GM23338 (cell line): ENCODE measurements at regions not wholly inside any gene's neighbourhood (a gene's known extent, or its start where the extent isn't known, plus 50 kb on each side); places are given as distances from the start of the nearest gene placed in this dataset.

Source experiments
- ATAC-seq: fragments of 200-7000 bp; cut with Tn5 transposase; 3 replicates; pipeline ENCODE4 v1.9.1; 2020
- DNase-seq: peaks from one replicate; pipeline ENCODE4 v3.0.0-alpha.2; 2015; ENCODE audit warnings: low spot score
- H2AFZ ChIP-seq: fragments of 200-600 bp; sonication (generic); 2 replicates; pipeline ENCODE4 v1.8.0; 2016; ENCODE audit warnings: antibody characterized with exemption, mild to moderate bottlenecking, moderate library complexity
- H3F3A ChIP-seq: fragments of 200-600 bp; sonication (generic); replicated peaks from 2 replicates; pipeline ENCODE4 v1.8.0; 2017; ENCODE audit warnings: antibody characterized with exemption, mixed run types, low read depth
- H3K27ac ChIP-seq: fragments of 200-600 bp; sonication (generic); 2 replicates; pipeline ENCODE4 v1.6.1; 2016; ENCODE audit warnings: low read depth
- H3K27me3 ChIP-seq: fragments of 200-600 bp; sonication (generic); 2 replicates; pipeline ENCODE4 v1.8.0; 2016; ENCODE audit warnings: mild to moderate bottlenecking, mixed run types, moderate library complexity; ENCODE audit not compliant: insufficient read depth
- H3K36me3 ChIP-seq: fragments of 200-600 bp; sonication (generic); 2 replicates; pipeline ENCODE4 v1.8.0; 2016; ENCODE audit warnings: mild to moderate bottlenecking; ENCODE audit not compliant: insufficient read depth
- H3K4me1 ChIP-seq: fragments of 200-600 bp; sonication (generic); 2 replicates; pipeline ENCODE4 v1.8.0; 2016; ENCODE audit warnings: mild to moderate bottlenecking, moderate library complexity; ENCODE audit not compliant: insufficient read depth
- H3K4me2 ChIP-seq: fragments of 200-600 bp; sonication (generic); 2 replicates; pipeline ENCODE4 v1.7.1; 2017; ENCODE audit warnings: mixed run types
- H3K4me3 ChIP-seq: fragments of 200-600 bp; sonication (generic); 2 replicates; pipeline ENCODE4 v1.6.1; 2016; ENCODE audit warnings: mixed run types
- H3K79me2 ChIP-seq: fragments of 200-600 bp; sonication (generic); replicated peaks from 2 replicates; pipeline ENCODE4 v1.8.0; 2017; ENCODE audit warnings: mild to moderate bottlenecking; ENCODE audit not compliant: insufficient read depth
- H3K9me2 ChIP-seq: fragments of 200-600 bp; sonication (generic); 2 replicates; pipeline ENCODE4 v1.8.0; 2017; ENCODE audit not compliant: insufficient read depth
- H4K20me1 ChIP-seq: fragments of 200-600 bp; sonication (generic); replicated peaks from 2 replicates; pipeline ENCODE4 v1.8.0; 2017; ENCODE audit warnings: mild to moderate bottlenecking; ENCODE audit not compliant: insufficient read depth
- H3K27ac Mint-ChIP-seq: 2 replicates; pipeline ENCODE4 v1.8.0; 2020; ENCODE audit warnings: inconsistent platforms, mild to moderate bottlenecking, moderate library complexity, mixed read lengths
- H3K27me3 Mint-ChIP-seq: 3 replicates; pipeline ENCODE4 v1.8.0; 2022; ENCODE audit warnings: low read depth, mild to moderate bottlenecking, moderate library complexity, mixed read lengths, inconsistent platforms; ENCODE audit not compliant: insufficient read depth, poor library complexity
- H3K36me3 Mint-ChIP-seq: 3 replicates; pipeline ENCODE4 v1.8.0; 2021; ENCODE audit warnings: low read depth, mild to moderate bottlenecking, inconsistent platforms, moderate library complexity, mixed read lengths
- H3K4me1 Mint-ChIP-seq: 3 replicates; pipeline ENCODE4 v1.8.0; 2020; ENCODE audit warnings: mild to moderate bottlenecking, inconsistent platforms, mixed read lengths
- H3K4me3 Mint-ChIP-seq: 3 replicates; pipeline ENCODE4 v1.8.0; 2021; ENCODE audit warnings: moderate library complexity, mild to moderate bottlenecking, inconsistent platforms, mixed read lengths
- H3K9me3 Mint-ChIP-seq: 3 replicates; pipeline ENCODE4 v1.8.0; 2020; ENCODE audit warnings: moderate library complexity, mild to moderate bottlenecking, inconsistent platforms, mixed read lengths
- CREB1 ChIP-seq: fragments of 250-450 bp; sonication (Bioruptor Pico); IDR thresholded peaks from 2 replicates; pipeline ENCODE4 v1.5.0; 2020; ENCODE audit warnings: low read depth, mild to moderate bottlenecking, moderate library complexity
- CTCF ChIP-seq, 2 experiments: fragments of 200-600 bp in 1 of 2; sonication (generic) in 1 of 2; conservative IDR thresholded peaks; 2 replicates each; pipeline versions ENCODE4 v1.5.1 to v1.6.1; 2016 to 2017; ENCODE audit warnings: antibody characterized with exemption in 2 of 2, low read depth in 2 of 2, mild to moderate bottlenecking in 2 of 2, moderate library complexity in 1 of 2
- EZH2 ChIP-seq: fragments of 200-600 bp; sonication (generic); IDR thresholded peaks from one replicate; pipeline ENCODE4 v1.8.0; 2017; ENCODE audit warnings: antibody characterized with exemption, mild to moderate bottlenecking, low read depth; ENCODE audit not compliant: unreplicated experiment
- EZH2phosphoT487 ChIP-seq: fragments of 200-600 bp; sonication (generic); IDR thresholded peaks from one replicate; pipeline ENCODE4 v1.8.1; 2018; ENCODE audit warnings: antibody characterized with exemption; ENCODE audit not compliant: unreplicated experiment
- JUNB ChIP-seq: IDR thresholded peaks from one replicate; pipeline ENCODE4 v1.6.1; 2016; ENCODE audit warnings: antibody characterized with exemption; ENCODE audit not compliant: unreplicated experiment
- NANOG ChIP-seq: IDR thresholded peaks from 2 replicates; pipeline ENCODE4 v1.6.1; 2016; ENCODE audit warnings: antibody characterized with exemption, borderline replicate concordance
- POLR2AphosphoS5 ChIP-seq: IDR thresholded peaks from 2 replicates; pipeline ENCODE4 v1.6.1; 2016; ENCODE audit warnings: antibody characterized with exemption, low read depth
- REST ChIP-seq: IDR thresholded peaks from one replicate; pipeline ENCODE4 v1.6.1; 2018; ENCODE audit warnings: antibody characterized with exemption; ENCODE audit not compliant: unreplicated experiment
- STAT1 ChIP-seq: IDR thresholded peaks from one replicate; pipeline ENCODE4 v1.6.1; 2016; ENCODE audit warnings: antibody characterized with exemption; ENCODE audit not compliant: unreplicated experiment
- ZNF114 ChIP-seq: fragments of 250-450 bp; sonication (Bioruptor Pico); IDR thresholded peaks from 2 replicates; pipeline ENCODE4 v1.5.0; 2020; ENCODE audit warnings: mild to moderate bottlenecking, moderate library complexity
- ZNF331 ChIP-seq: fragments of 250-450 bp; sonication (Bioruptor Pico); IDR thresholded peaks from 2 replicates; pipeline ENCODE4 v1.5.0; 2020; ENCODE audit warnings: low read depth, mild to moderate bottlenecking, moderate library complexity
- TF ChIP-seq, protein P1 (sequence below): IDR thresholded peaks from 2 replicates; pipeline ENCODE4 v1.6.1; 2016; ENCODE audit warnings: antibody characterized with exemption

DNA sequence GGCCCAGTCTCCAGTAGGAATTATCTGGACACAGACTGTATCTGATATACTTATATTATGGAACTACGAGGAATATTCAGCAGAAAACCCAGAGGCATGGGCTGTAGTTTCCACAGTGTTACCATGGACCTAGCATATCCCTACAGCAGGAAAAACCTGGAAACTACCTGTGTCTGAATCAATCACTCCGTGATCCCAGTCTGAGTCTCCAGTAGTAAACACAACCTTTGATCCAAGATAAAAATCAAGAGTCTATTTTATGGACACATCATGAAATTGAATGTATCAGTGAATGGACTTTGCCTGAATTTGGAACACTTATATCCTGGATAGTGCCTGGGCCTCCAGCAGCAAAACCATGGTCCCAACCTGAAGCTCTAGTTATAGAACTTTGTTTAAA, 57.5 kb upstream of the RBMY1B start (continued):
- no peak for TF ChIP-seq CTCF (conservative IDR thresholded peaks at IDR 0.05; ENCODE audit: low read depth in 2 of 2)
- TF ChIP-seq, protein P1, sequence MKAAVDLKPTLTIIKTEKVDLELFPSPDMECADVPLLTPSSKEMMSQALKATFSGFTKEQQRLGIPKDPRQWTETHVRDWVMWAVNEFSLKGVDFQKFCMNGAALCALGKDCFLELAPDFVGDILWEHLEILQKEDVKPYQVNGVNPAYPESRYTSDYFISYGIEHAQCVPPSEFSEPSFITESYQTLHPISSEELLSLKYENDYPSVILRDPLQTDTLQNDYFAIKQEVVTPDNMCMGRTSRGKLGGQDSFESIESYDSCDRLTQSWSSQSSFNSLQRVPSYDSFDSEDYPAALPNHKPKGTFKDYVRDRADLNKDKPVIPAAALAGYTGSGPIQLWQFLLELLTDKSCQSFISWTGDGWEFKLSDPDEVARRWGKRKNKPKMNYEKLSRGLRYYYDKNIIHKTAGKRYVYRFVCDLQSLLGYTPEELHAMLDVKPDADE, result no peak
- TF ChIP-seq CREB1 (CRISPR knock-in tag), result no peak
- no peak for TF ChIP-seq ZNF331 (CRISPR knock-in tag)
- no peak for TF ChIP-seq ZNF114 (CRISPR knock-in tag)
- TF ChIP-seq STAT1, result no peak
- TF ChIP-seq EZH2, result no peak
- no peak for TF ChIP-seq POLR2AphosphoS5
- TF ChIP-seq EZH2phosphoT487, result no peak
- TF ChIP-seq JUNB, result no peak
- no peak for TF ChIP-seq NANOG
- TF ChIP-seq REST, result no peak

DNA sequence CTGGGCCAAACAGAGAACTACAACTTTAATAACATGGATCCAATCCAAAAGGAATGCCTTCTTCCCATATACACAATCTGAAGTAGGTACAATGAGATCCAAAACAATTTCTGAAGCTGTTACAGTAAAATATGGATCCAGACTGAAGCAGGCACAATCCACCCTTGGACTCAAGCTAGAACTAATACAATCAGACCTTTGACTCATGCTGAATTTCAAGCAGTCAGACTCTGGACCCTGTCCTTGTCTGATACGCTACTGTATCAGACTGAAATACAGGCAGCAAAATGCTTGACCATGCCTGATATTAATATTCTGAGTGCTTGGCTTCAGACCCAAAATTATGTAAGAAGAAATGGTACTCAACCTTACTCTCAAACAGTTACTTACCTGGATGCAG, 57.0 kb upstream of the RBMY1B start:
- Histone ChIP-seq H3K27me3 (no peaks in the 10 kb centered on the region), H3K4me3 (no peak overlapping the region), H3F3A (no peaks in the 10 kb centered on the region), H4K20me1 (no peaks in the 10 kb centered on the region), H2AFZ (no peak overlapping the region), H3K79me2 (no peaks in the 10 kb centered on the region), H3K36me3 (no peaks in the 10 kb centered on the region), H3K27ac (no peak overlapping the region), H3K9me2 (no peaks in the 10 kb centered on the region), H3K4me1 (no peaks in the 10 kb centered on the region), H3K4me2 (no peak overlapping the region)
- Mint-ChIP-seq H3K36me3 (no peaks in the 10 kb centered on the region; the same call in 2 of the 3 replicates), H3K4me1 (no peaks in the 10 kb centered on the region), H3K9me3 (peaks cover 66% of the 10 kb centered on the region), H3K4me3 (no peak overlapping the region), H3K27me3 (no peaks in the 10 kb centered on the region), H3K27ac (no peak overlapping the region)
- ATAC-seq, result no peak
- DNase-seq, result no peak
- TF ChIP-seq REST (no peak), JUNB (no peak), CREB1 (CRISPR knock-in tag) (no peak), STAT1 (no peak), ZNF331 (CRISPR knock-in tag) (no peak), ZNF114 (CRISPR knock-in tag) (no peak), EZH2 (no peak), POLR2AphosphoS5 (no peak)
